Duodenal mucosa (tissue), 2 donors: ENCODE measurements at regions not wholly inside any gene's neighbourhood (a gene's known extent, or its start where the extent isn't known, plus 50 kb on each side); places are given as distances from the start of the nearest gene placed in this dataset.

Source experiments
- H3K27ac ChIP-seq: one replicate; pipeline ENCODE4 v1.7.0; 2013; ENCODE audit warnings: low read depth, low read length
- H3K27me3 ChIP-seq, 2 donors: one replicate each; pipeline ENCODE4 v1.7.0; 2013; ENCODE audit warnings: low read length in 2 of 2, control low read depth in 1 of 2; ENCODE audit not compliant: insufficient read depth in 2 of 2, control insufficient read depth in 1 of 2
- H3K36me3 ChIP-seq, 2 donors: one replicate each; pipeline ENCODE4 v1.7.0; 2013; ENCODE audit warnings: low read length in 2 of 2, control low read depth in 1 of 2; ENCODE audit not compliant: insufficient read depth in 2 of 2, control insufficient read depth in 1 of 2
- H3K4me1 ChIP-seq, 2 donors: one replicate each; pipeline ENCODE4 v1.7.0; 2013; ENCODE audit warnings: low read length in 2 of 2, control low read depth in 1 of 2; ENCODE audit not compliant: insufficient read depth in 2 of 2, control insufficient read depth in 1 of 2
- H3K4me3 ChIP-seq, 2 donors: one replicate each; pipeline ENCODE4 v1.7.0; 2013; ENCODE audit warnings: low read length in 2 of 2, low read depth in 1 of 2
- H3K9ac ChIP-seq, 2 donors: one replicate each; pipeline ENCODE4 v1.7.0; 2013; ENCODE audit warnings: low read length in 2 of 2, low read depth in 1 of 2
- H3K9me3 ChIP-seq, 2 donors: one replicate each; pipeline ENCODE4 v1.7.0; 2013; ENCODE audit warnings: low read length in 2 of 2, control low read depth in 1 of 2; ENCODE audit not compliant: control insufficient read depth in 1 of 2

DNA sequence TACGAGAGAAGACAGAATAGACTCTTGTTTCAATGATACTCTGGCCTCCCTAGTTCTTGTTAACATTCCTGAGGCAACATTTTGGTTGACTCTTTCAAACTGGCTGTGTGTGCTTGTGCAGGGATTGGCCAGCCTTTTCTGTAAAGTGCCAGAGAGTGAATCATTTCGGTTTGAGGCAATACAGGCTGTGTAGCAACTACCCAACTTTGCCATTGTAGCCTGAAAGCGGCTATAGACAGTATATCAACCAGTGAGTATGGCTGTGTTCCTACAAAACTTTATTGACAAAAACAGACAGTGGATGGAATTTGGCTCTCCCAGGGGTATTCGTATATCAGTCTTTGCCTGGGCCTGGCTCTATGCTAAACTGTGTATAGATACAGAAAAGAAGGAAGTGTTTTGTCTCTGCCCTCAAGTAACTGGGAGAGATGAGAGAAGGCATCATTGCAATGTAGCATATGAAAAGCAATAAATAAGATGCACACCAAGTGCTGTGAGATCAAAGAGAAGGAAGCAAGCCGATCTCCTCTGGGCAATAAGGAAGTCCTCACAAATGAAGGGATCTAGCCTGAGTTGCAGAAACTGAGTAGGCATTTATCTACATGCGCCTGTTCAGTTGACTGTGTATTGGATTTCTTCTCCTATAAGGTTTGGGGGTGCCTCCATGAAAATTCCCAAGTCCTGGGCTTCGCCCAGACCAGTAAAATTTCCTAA, 568.0 kb upstream of the KLF4 start:
- Histone ChIP-seq H3K4me3 (no peak overlapping the region), H3K27ac (no peak overlapping the region), H3K9me3 (no peaks in the 10 kb centered on the region), H3K27me3 (no peaks in the 10 kb centered on the region), H3K4me1 (peaks cover 10 to 31% of the 10 kb centered on the region in 2 donors), H3K9ac (no peak overlapping the region), H3K36me3 (no peaks in the 10 kb centered on the region)

DNA sequence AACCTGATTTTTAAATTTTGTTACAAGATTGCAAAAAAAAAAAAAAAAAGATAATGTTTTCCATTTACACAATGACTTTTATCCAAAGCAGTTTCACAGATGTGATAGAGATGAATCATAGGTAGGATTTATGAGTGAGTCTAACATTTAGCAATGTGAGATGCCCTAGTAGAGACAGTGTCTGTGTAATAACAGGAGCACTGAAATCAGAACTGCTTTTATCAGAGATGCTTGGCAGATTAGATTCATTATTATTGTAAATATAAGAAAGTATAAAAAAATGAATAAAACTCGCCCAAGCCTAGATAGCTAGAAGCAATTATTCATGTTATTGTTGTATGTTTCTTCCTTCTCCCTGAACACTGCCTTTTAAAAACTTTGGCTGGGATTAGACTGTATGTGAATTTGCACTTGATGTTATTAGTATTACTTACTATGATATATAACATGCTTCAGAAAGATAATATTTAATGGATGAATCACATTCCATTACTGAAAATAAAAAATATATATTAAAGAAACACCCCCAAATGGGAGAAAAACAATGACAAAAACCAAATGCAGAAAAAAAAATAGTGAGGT, 567.3 kb upstream of the KLF4 start:
- Histone ChIP-seq H3K4me1 (peaks cover 10 to 31% of the 10 kb centered on the region in 2 donors), H3K27ac (no peak overlapping the region)

DNA sequence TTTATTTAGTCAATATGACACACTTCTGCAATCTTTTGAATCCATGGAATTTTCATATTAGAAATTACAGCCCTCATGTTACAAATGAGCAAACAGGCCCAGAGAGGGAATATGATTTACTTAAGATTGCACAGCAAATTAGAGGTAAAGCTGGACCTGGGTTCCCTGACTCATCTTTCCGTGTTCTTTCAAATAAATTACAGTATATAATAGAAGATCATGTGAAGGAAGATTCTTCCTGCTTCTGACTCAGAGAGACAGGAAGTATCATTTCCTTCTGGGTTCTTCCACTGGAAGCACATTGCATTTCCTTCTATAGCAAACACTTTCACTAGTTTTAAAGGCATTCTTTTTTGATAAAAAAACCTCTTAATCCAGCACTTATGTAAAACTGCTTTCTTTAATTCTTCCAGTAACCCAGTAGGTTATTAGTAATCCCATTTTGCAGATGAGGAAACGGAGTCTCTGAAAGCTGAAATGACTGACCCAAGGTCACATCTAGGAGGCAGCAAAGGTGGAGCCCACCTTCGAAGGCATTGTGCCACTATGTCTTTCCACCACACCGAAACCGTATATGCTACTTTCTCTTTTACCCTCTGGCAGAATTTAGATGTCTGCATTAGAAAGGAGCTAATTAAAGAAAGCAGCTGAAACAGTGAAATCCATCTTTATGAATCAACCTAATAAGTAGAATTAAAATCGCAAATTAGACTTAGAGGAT, 566.7 kb upstream of the KLF4 start:
- no peak overlapping the region for H3K4me3 ChIP-seq
- no peaks in the 10 kb centered on the region for H3K27me3 ChIP-seq
- H3K27ac ChIP-seq, result no peak overlapping the region
- no peaks in the 10 kb centered on the region for H3K36me3 ChIP-seq
- no peak overlapping the region for H3K9ac ChIP-seq
- peaks cover 13 to 35% of the 10 kb centered on the region in 2 donors for H3K4me1 ChIP-seq
- no peaks in the 10 kb centered on the region for H3K9me3 ChIP-seq

More for the DNA sequence above, 567.3 kb upstream of the KLF4 start:
- H3K9me3 ChIP-seq, result no peaks in the 10 kb centered on the region
- H3K27me3 ChIP-seq, result no peaks in the 10 kb centered on the region
- no peak overlapping the region for H3K4me3 ChIP-seq
- no peaks in the 10 kb centered on the region for H3K36me3 ChIP-seq
- H3K9ac ChIP-seq, result no peak overlapping the region

DNA sequence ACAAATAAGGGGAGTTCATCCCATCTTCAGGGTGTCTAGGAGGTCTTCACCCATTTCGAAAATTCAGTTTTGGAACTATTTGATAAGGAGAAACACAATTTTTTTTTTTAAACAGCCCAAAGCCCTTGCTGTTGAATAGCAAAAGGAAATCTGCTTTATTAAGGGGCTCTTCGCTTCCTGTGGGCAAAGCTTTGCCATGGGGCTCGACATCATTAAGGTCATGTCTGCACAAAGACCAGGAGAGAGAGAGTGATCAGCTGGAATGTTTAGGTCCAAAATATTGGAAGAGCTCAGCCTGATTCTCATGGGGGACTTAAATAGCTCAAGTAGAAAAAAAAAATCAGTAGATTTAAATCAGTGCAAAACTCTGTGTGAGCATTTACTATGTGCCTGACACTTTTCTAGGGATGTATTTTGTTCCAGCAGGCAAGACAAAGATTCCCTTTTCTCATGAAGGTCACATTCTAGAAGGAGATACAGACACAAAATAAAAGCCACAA, 564.6 kb upstream of the KLF4 start:
- peaks cover 17 to 42% of the 10 kb centered on the region in 2 donors for H3K4me1 ChIP-seq
- no peak overlapping the region for H3K27ac ChIP-seq
- no peaks in the 10 kb centered on the region for H3K36me3 ChIP-seq
- H3K9me3 ChIP-seq, result no peaks in the 10 kb centered on the region
- no peaks in the 10 kb centered on the region for H3K27me3 ChIP-seq
- no peak overlapping the region for H3K9ac ChIP-seq
- H3K4me3 ChIP-seq, result peak overlapping the region in 1 of 2 donors; percentile 24

DNA sequence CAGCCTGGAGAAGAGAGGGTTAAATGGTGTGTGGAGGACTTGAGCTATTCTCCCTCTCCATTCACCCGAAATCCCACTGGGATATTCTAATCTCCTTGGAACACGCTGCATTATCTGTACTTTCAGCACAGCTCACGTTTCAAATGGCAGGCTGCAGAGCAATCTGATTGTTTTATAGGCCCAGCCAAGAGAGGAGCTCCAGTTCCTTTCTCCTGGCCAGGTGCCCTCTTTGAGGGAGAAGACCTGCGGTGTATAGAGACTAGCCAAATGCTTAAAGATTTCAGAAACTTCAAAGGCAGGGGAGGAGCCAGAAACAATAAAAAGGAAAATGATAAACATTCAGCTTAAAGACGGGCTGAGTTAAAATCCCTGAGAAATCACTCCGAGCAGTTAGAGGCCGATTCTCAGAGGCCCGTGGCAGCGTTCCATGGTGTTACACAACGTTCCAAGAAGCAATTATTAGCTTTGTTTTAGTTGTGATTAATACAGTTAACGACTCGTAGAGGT, 564.0 kb upstream of the KLF4 start:
- Histone ChIP-seq H3K27ac (no peak overlapping the region), H3K4me3 (peak overlapping the region; percentile 14 to 24), H3K4me1 (peaks cover 17 to 42% of the 10 kb centered on the region in 2 donors), H3K9ac (no peak overlapping the region), H3K36me3 (no peaks in the 10 kb centered on the region), H3K27me3 (no peaks in the 10 kb centered on the region), H3K9me3 (no peaks in the 10 kb centered on the region)

DNA sequence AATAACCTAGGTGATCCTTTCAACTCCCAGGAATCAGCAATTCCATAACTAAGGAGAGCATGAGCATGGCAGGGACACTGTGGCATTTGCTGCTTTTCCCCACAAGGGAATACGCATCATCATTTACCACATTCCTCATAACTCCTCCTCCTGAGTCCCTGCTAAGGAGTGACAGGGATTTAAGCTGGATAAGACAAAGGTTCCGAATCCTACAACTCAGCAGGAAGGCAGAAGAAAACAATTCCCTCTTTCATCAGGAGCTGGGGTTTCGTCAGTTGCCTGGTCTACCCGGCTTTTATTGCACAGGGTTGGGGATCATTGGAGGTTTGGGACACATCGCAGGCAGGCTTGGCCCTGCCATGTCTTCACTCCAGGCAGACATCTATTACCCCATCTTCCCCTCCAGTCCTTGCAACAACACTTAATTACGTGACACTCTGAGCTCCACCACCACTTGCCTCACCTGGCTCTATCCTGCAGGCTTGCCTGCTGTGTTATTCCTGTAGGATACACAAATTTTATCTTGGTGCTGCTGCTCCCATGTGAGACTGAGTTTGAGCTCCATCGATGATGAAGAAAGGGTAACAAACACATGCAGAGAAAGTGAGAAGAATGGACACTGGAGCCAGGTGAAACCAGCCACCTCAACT, 563.0 kb upstream of the KLF4 start:
- no peak overlapping the region for H3K9ac ChIP-seq

DNA sequence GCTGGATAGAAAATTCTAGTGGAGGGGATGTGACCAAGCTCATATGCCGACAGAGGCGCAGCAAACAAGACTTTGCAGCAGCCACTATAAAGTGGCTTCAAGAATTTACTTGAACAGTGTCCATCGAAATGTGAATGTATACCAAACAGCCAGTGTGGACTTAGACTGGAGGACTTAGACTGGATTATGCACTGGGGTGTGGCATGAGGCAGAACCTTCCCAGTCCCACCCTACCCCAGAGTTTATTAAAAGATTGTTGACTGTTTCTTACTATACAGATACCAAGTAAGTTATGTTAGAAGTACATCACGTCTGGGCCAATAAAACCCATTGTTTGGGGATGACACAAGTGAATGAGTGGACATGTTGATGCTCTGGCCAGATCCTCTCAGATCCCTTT, 561.3 kb upstream of the KLF4 start:
- no peak overlapping the region for H3K4me3 ChIP-seq
- H3K9me3 ChIP-seq, result no peaks in the 10 kb centered on the region
- H3K27me3 ChIP-seq, result no peaks in the 10 kb centered on the region
- H3K9ac ChIP-seq, result no peak overlapping the region
- no peaks in the 10 kb centered on the region for H3K36me3 ChIP-seq
- H3K27ac ChIP-seq, result no peak overlapping the region
- H3K4me1 ChIP-seq, result peaks cover 13 to 31% of the 10 kb centered on the region in 2 donors

More for the DNA sequence above, 563.0 kb upstream of the KLF4 start:
- Histone ChIP-seq H3K9me3 (no peaks in the 10 kb centered on the region), H3K27ac (no peak overlapping the region), H3K4me3 (no peak overlapping the region), H3K4me1 (peaks cover 13 to 32% of the 10 kb centered on the region in 2 donors), H3K27me3 (no peaks in the 10 kb centered on the region), H3K36me3 (no peaks in the 10 kb centered on the region)

DNA sequence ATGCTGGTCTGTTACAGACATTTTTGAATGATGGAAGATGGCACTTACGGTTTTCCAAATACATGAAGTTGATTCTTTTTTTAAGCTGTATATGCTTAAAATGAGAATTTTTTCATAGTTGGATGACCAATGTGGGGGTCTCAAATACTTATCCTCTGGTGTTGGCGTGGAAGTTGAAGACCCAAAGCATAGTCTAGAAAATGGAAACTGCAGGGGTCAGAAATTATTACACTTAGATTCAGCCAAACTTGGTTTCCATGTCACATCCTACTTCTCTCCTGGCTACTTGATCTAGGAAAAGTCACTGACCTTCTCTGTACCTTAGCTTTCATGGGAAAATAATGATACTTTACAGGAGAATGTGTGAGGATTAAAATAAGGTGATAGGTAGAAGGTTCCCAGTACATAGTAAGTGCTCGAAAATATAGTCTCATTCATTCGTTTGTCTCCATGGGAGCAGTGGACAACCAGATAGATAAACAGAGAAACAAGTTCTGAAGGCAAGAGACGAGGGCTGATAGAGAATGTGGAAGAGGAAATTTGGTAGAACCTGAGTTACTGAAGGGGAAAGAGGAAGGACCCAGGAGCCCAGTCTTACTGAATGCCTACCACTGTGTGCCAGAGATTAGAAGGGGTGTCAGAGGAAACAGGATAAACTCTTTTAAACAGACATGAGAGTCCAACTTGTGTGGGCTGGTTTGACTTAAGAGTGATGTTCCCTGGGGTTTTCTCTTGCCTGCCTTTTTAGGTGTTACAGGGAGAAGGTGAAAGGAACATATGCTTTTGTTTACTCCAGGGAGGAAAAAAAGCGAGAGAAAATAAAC, 560.3 kb upstream of the KLF4 start:
- Histone ChIP-seq H3K4me3 (no peak overlapping the region), H3K9me3 (no peaks in the 10 kb centered on the region), H3K36me3 (no peaks in the 10 kb centered on the region), H3K27ac (no peak overlapping the region), H3K4me1 (peaks cover 13 to 31% of the 10 kb centered on the region in 2 donors), H3K27me3 (no peaks in the 10 kb centered on the region), H3K9ac (no peak overlapping the region)

DNA sequence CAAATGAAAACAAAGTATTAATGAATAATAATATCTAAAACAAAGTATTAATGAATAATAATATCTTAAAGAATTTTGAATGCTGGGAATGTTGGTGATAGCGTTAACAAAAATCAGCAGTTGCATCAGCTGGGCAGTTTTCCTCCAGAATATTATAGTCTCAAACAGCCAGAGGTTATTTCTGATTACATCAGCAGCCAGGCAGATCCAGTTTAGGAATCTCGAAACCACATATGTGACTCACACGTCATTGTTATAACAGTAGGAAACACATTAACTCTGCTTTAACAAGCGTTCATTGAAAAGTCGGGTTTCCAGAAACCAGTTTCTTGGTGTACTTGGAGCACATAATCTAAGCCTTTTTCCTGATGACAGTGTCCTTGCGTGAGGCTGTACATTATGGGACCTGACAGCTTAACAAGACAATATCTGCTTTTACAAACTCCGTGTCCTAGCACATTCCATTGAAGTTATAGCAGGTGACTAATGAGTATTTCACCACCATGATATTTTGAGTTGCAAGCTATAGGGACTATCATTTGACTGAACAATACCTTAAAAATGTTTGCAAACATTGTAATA, 559.5 kb upstream of the KLF4 start:
- Histone ChIP-seq H3K27me3 (no peaks in the 10 kb centered on the region), H3K27ac (no peak overlapping the region), H3K9ac (no peak overlapping the region), H3K9me3 (peaks cover 0 to 3% of the 10 kb centered on the region in 2 donors), H3K36me3 (no peaks in the 10 kb centered on the region), H3K4me1 (peaks cover 13 to 27% of the 10 kb centered on the region in 2 donors), H3K4me3 (no peak overlapping the region)
